Hepatocyte (in vitro differentiated cells): ENCODE measurements at regions not wholly inside any gene's neighbourhood (a gene's known extent, or its start where the extent isn't known, plus 50 kb on each side); places are given as distances from the start of the nearest gene placed in this dataset.

Source experiments
- EZH2 ChIP-seq: fragments of 200-600 bp; sonication (generic); IDR thresholded peaks from 2 replicates; pipeline ENCODE4 v1.6.1; 2016; ENCODE audit warnings: antibody characterized with exemption, mild to moderate bottlenecking, borderline replicate concordance
- EZH2phosphoT487 ChIP-seq: fragments of 200-600 bp; sonication (generic); IDR thresholded peaks from one replicate; pipeline ENCODE4 v1.6.1; 2018; ENCODE audit warnings: antibody characterized with exemption, mild to moderate bottlenecking, low read depth, moderate library complexity; ENCODE audit not compliant: unreplicated experiment, severe bottlenecking
- TF ChIP-seq, protein P1 (sequence below): fragments of 200-600 bp; sonication (generic); IDR thresholded peaks from 2 replicates; pipeline ENCODE4 v1.5.1; 2016; ENCODE audit warnings: antibody characterized with exemption, mild to moderate bottlenecking; ENCODE audit not compliant: poor library complexity

DNA sequence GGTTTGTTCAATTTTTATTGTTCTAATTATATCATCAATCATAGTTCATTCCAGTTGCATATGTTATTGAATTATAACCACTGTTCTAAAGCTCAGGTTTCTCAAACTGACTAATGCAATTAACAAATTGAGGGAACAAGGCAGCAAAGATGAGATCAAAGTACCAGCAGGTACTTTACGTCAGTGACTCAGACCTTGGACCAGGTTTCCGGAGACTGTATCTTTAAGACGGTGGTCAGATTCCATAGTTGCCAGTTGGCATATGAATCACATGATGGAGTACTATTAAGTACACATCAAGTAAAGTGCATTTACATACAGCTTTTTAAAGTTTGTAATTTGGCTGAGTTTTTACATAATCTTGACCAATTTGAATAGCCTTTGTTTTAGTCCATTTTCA is 583.6 kb upstream of the ROBO2 start:
- TF ChIP-seq EZH2 (no peak), EZH2phosphoT487 (no peak)
- TF ChIP-seq, protein P1, sequence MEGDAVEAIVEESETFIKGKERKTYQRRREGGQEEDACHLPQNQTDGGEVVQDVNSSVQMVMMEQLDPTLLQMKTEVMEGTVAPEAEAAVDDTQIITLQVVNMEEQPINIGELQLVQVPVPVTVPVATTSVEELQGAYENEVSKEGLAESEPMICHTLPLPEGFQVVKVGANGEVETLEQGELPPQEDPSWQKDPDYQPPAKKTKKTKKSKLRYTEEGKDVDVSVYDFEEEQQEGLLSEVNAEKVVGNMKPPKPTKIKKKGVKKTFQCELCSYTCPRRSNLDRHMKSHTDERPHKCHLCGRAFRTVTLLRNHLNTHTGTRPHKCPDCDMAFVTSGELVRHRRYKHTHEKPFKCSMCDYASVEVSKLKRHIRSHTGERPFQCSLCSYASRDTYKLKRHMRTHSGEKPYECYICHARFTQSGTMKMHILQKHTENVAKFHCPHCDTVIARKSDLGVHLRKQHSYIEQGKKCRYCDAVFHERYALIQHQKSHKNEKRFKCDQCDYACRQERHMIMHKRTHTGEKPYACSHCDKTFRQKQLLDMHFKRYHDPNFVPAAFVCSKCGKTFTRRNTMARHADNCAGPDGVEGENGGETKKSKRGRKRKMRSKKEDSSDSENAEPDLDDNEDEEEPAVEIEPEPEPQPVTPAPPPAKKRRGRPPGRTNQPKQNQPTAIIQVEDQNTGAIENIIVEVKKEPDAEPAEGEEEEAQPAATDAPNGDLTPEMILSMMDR: no peak
